Muscle of leg (tissue), 3 donors: ENCODE measurements at regions not wholly inside any gene's neighbourhood (a gene's known extent, or its start where the extent isn't known, plus 50 kb on each side); places are given as distances from the start of the nearest gene placed in this dataset.

ENCODE experiments used
- DNase-seq: peaks from one replicate; pipeline ENCODE4 v3.0.0; 2013
- H3K27ac ChIP-seq: one replicate; pipeline ENCODE4 v1.5.1; 2013; ENCODE audit warnings: mild to moderate bottlenecking, low read length, control low read depth
- H3K27me3 ChIP-seq: one replicate; pipeline ENCODE4 v1.6.1; 2013; ENCODE audit warnings: low read length; ENCODE audit not compliant: control insufficient read depth, insufficient read depth
- H3K36me3 ChIP-seq: one replicate; pipeline ENCODE4 v1.6.1; 2013; ENCODE audit warnings: low read length; ENCODE audit not compliant: control insufficient read depth, insufficient read depth
- H3K4me1 ChIP-seq: one replicate; pipeline ENCODE4 v1.6.1; 2013; ENCODE audit warnings: low read length; ENCODE audit not compliant: control insufficient read depth, insufficient read depth
- H3K4me3 ChIP-seq: one replicate; pipeline ENCODE4 v1.5.1; 2013; ENCODE audit warnings: low read length, control low read depth
- H3K9me3 ChIP-seq: replicated peaks from 2 replicates; pipeline ENCODE4 v1.6.1; 2013; ENCODE audit warnings: low read depth, low read length; ENCODE audit not compliant: control insufficient read depth
- WGBS: methylation state at CpG from one replicate; pipeline ENCODE4 v1.1.5; 2013; ENCODE audit warnings: missing lambda C conversion rate; ENCODE audit not compliant: insufficient coverage; 5-methylcytosine and 5-hydroxymethylcytosine counted together

- H3K4me3 ChIP-seq, result no peak overlapping the region
- 90% methylated on average over 1 of the region's 3 CpGs for WGBS
- H3K9me3 ChIP-seq, result no peaks in the 10 kb centered on the region
- no peak overlapping the region for H3K27ac ChIP-seq
- no peaks in the 10 kb centered on the region for H3K27me3 ChIP-seq
- H3K4me1 ChIP-seq, result peaks cover 11% of the 10 kb centered on the region
- H3K36me3 ChIP-seq, result no peaks in the 10 kb centered on the region
- no peak for DNase-seq
These were observed 676.0 kb upstream of the MARCKS start for GRCh38 chr6:113181164-113181563.

DNA sequence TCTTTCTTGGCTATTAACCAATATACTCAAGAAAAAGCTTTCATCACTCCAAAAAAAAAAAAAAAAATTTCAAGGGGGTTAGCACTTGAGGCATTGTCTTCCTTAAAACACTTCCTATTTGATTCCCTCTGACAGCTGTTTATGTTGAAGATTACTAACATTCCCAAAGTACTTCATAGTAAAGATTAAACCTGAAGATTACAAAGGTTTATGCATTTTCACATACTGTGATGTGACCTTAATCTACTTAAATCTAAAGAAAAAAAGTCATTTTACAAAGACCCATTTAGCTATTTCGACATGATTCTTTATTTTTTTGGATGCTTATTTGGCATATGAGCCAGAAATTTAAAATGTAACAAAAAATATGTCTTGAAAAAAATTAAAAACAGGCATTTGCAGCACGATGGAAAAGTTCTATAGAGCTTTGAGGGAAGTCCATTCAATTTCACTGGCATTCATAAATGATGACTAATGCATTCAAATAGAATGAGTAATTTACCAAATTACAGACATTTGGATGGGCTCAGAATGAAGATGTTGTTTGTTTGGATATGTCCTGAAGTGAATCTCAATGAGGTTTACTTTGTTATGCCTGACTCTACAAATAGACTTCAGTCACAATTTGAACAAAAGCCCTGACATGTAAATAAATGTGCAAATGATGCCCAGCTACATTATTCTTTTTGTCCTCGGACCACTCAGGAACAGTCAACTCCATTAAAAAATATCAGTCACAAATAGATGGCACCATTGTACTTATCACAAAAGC, 674.6 kb upstream of the MARCKS start:
- H3K9me3 ChIP-seq, result no peaks in the 10 kb centered on the region
- DNase-seq, result peak; percentile 86
- H3K27me3 ChIP-seq, result no peaks in the 10 kb centered on the region
- H3K4me3 ChIP-seq, result no peak overlapping the region
- peak overlapping the region; percentile 29 for H3K27ac ChIP-seq
- peaks cover 11% of the 10 kb centered on the region for H3K4me1 ChIP-seq
- 67% methylated on average over 1 of the region's 3 CpGs for WGBS
- no peaks in the 10 kb centered on the region for H3K36me3 ChIP-seq

DNA sequence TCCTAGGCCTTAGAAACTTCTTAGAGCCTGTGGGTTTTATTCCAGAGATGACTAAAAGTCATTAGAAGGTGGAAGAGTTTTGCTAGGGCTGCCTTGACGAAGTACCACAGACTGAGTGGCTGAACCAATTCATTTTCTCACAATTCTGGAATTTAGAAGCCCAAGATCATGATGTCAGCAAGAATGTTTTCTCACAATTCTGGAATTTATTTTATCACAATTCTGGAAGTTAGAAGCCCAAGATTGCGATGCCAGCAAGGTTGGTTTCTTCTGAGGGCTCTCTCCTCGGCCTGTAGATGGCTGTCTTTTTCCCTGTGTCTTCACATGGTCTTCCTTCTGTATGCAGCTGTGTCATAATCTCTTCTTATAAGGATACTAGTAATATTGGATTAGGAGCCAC, 672.9 kb upstream of the MARCKS start:
- Histone ChIP-seq H3K27ac (peak overlapping the region; percentile 77), H3K9me3 (no peaks in the 10 kb centered on the region), H3K4me1 (peaks cover 11% of the 10 kb centered on the region), H3K4me3 (no peak overlapping the region), H3K36me3 (no peaks in the 10 kb centered on the region), H3K27me3 (no peaks in the 10 kb centered on the region)
- WGBS, result 100% methylated on average over 1 of the region's 3 CpGs
- DNase-seq, result no peak

- Histone ChIP-seq H3K27ac (peak overlapping the region; percentile 77), H3K27me3 (no peaks in the 10 kb centered on the region), H3K9me3 (no peaks in the 10 kb centered on the region), H3K4me3 (no peak overlapping the region), H3K36me3 (no peaks in the 10 kb centered on the region), H3K4me1 (peaks cover 11% of the 10 kb centered on the region)
- 60% methylated on average over 1 of the region's 2 CpGs for WGBS
- DNase-seq, result peak; percentile 58
These were observed 672.4 kb upstream of the MARCKS start for GRCh38 chr6:113184736-113185135.

- peak overlapping the region; percentile 77 for H3K27ac ChIP-seq
- no peaks in the 10 kb centered on the region for H3K9me3 ChIP-seq
- peaks cover 11% of the 10 kb centered on the region for H3K4me1 ChIP-seq
- no peaks in the 10 kb centered on the region for H3K27me3 ChIP-seq
- peak; percentile 88 for DNase-seq
- no peaks in the 10 kb centered on the region for H3K36me3 ChIP-seq
- H3K4me3 ChIP-seq, result no peak overlapping the region
These were observed 671.8 kb upstream of the MARCKS start for GRCh38 chr6:113185299-113185698.

DNA sequence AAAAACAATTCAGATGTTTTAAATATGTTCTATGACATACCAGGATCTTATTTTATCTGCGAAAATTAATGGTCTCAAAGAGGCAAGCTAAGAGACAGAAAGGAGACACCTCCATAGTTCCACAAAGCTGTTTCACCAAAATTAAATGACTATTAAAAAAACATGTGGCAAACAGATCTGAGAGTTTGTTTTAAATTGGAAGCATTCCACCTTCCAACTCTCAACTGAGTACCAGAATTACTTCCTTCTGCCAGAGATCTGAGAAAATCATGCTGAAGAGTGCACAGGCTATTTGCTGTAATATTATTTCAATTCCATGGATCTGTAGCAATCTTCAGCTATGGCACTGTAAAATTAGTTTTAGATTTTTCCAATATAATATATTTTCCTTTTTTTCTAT, 669.5 kb upstream of the MARCKS start:
- Histone ChIP-seq H3K4me1 (peaks cover 11% of the 10 kb centered on the region), H3K27me3 (no peaks in the 10 kb centered on the region), H3K27ac (no peak overlapping the region), H3K4me3 (no peak overlapping the region), H3K9me3 (no peaks in the 10 kb centered on the region), H3K36me3 (no peaks in the 10 kb centered on the region)
- peak; percentile 83 for DNase-seq
- WGBS, result no CpG with 5 or more reads among the region's 1 CpG

DNA sequence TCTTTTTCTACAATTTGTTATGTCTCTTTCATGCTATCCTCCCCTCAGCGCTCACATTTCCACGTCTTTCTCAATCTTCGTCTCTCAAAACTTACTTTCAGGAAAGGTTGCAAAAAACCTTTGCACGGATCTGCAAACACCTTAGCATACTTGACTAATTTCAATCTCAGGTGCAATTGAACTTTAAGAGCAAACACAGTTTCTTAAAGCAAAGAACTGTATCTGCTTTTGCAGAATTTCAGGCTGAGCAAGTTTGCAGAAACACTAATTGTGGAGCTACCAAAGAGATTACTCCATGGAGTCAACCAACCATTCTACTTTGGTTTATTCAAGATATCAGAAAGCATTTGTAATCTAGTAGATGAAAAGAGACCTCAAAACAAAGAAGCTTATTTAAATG, 668.2 kb upstream of the MARCKS start:
- Histone ChIP-seq H3K4me1 (peaks cover 10% of the 10 kb centered on the region), H3K27me3 (no peaks in the 10 kb centered on the region), H3K36me3 (no peaks in the 10 kb centered on the region), H3K9me3 (no peaks in the 10 kb centered on the region), H3K4me3 (no peak overlapping the region), H3K27ac (no peak overlapping the region)
- 100% methylated on average over 3 of the region's 4 CpGs for WGBS
- no peak for DNase-seq

DNA sequence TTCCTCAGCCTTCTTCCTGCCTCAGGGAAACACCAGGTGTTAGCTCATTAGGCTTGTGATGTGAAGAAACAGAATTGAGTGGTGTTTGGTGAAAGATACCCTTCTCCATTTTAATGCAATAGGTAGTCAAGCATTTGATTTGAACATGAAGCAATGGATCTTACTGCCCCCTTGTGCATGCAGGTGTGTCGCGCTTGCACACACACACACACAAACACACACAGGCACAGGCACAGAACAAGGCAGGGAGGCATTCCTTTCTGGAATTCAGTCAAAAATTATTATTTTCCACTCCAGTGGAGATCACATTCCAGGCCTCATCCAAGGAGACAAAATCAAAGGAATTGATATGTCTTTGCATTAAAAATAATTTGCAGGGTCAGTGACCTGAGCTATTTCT, 667.0 kb upstream of the MARCKS start:
- H3K27me3 ChIP-seq, result no peaks in the 10 kb centered on the region
- peaks cover 4% of the 10 kb centered on the region for H3K4me1 ChIP-seq
- DNase-seq, result no peak
- WGBS, result no CpG with 5 or more reads among the region's 2 CpGs
- no peaks in the 10 kb centered on the region for H3K36me3 ChIP-seq
- no peaks in the 10 kb centered on the region for H3K9me3 ChIP-seq
- H3K4me3 ChIP-seq, result no peak overlapping the region
- no peak overlapping the region for H3K27ac ChIP-seq

DNA sequence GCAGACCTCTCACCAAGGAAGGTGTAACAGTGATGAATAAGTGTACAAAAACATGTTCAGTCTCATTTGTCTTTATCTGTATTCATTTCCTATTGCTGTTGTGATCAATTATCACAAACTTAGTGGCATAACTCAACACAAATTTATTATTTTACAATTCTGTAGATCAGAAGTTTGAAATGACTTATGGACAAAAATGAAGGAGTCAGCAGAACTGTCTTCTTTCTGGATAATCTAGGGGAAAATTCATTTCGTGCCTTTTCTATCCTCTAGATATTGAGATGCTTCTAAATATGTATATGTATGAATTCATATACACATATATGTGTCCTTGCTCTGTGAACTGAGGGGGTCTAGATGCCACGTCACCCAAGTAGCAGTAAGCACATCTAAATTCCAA, 663.1 kb upstream of the MARCKS start:
- H3K36me3 ChIP-seq, result no peaks in the 10 kb centered on the region
- H3K9me3 ChIP-seq, result no peaks in the 10 kb centered on the region
- H3K4me1 ChIP-seq, result no peaks in the 10 kb centered on the region
- no peaks in the 10 kb centered on the region for H3K27me3 ChIP-seq
- DNase-seq, result no peak
- H3K4me3 ChIP-seq, result no peak overlapping the region
- no peak overlapping the region for H3K27ac ChIP-seq
- no CpG with 5 or more reads among the region's 2 CpGs for WGBS

DNA sequence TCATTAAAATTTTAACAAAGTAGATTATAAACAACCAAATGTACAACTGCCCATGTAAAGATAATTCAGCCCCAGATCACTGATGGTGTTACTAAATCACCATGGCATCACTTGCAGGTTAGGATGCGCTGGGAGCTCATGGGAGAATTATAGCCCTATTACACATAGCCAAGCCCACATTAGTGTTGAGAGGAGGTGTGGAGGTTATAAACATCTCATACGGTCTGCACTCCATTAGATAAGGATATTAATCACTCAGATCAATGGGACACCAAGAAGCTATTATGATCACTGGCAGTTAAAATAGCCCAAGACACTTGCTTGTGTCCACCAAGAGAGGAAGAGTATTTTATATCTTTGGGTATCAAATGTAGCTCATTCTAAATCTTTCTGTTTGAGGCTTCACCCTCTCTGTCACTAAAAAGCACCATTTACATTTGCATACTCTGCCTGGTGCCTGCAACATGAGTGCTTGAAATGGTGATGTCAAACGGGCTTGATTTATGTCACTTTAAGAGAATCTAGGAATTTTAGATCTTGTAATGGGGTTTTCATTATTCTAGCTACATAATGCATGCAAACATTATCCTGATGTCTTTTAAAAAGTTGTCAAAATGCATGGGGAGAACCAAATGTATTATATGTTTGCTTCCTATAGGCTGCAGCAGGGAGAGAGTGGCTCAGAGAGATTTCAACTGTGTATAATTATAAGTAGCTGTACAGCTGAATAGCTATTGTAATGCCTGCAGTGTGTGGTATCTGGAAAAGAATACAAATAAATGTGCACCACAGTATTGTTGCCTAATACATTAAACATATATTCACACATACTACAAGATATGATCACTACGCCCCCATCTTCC, 654.1 kb upstream of the MARCKS start:
- Histone ChIP-seq H3K4me3 (no peak overlapping the region), H3K36me3 (no peaks in the 10 kb centered on the region), H3K4me1 (no peaks in the 10 kb centered on the region), H3K27me3 (no peaks in the 10 kb centered on the region), H3K9me3 (no peaks in the 10 kb centered on the region), H3K27ac (no peak overlapping the region)
- no peak for DNase-seq
- 100% methylated on average over 1 of the region's 4 CpGs for WGBS
